Fibroblast of the aortic adventitia (primary cell): ENCODE measurements at regions not wholly inside any gene's neighbourhood (a gene's known extent, or its start where the extent isn't known, plus 50 kb on each side); places are given as distances from the start of the nearest gene placed in this dataset.

Experiments
- DNase-seq: peaks from one replicate; pipeline ENCODE4 v3.0.0-alpha.2; 2010; ENCODE audit warnings: low read depth
- H3K4me3 ChIP-seq: 2 replicates; pipeline ENCODE4 v1.5.1; 2011; ENCODE audit warnings: low read depth, mild to moderate bottlenecking, control low read depth, low read length, moderate library complexity
- TF ChIP-seq, protein P1 (sequence below): IDR thresholded peaks from 2 replicates; pipeline ENCODE4 v1.5.1; 2011; ENCODE audit warnings: mild to moderate bottlenecking, low read length, control low read depth, inconsistent platforms; ENCODE audit not compliant: insufficient read depth

GRCh38 chr2:189372688-189373257 is 68.5 kb upstream of the WDR75 start:
- H3K4me3 ChIP-seq: no peak overlapping the region
- peak; percentile 30 for DNase-seq
- TF ChIP-seq, protein P1, sequence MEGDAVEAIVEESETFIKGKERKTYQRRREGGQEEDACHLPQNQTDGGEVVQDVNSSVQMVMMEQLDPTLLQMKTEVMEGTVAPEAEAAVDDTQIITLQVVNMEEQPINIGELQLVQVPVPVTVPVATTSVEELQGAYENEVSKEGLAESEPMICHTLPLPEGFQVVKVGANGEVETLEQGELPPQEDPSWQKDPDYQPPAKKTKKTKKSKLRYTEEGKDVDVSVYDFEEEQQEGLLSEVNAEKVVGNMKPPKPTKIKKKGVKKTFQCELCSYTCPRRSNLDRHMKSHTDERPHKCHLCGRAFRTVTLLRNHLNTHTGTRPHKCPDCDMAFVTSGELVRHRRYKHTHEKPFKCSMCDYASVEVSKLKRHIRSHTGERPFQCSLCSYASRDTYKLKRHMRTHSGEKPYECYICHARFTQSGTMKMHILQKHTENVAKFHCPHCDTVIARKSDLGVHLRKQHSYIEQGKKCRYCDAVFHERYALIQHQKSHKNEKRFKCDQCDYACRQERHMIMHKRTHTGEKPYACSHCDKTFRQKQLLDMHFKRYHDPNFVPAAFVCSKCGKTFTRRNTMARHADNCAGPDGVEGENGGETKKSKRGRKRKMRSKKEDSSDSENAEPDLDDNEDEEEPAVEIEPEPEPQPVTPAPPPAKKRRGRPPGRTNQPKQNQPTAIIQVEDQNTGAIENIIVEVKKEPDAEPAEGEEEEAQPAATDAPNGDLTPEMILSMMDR: no peak

DNA sequence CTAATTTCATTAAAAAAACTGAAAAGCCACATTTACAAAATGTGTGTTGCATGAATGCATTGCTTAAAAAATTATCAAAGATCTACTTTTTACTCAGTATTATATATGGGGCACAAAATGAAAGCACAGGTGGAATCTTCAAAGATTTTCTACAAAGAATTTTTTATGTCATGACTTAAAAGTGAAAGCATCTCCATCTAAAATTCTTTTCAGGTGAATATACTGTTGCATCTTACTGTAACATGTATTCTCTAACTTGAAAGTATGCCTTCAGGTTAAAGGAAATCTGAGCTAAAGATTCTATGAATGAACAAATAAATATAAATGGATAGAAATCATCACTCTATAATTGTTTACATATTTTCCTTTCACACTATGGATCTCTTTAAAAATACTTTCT is 66.8 kb upstream of the WDR75 start:
- DNase-seq: no peak
- H3K4me3 ChIP-seq: no peak overlapping the region
- TF ChIP-seq, protein P1: no peak

- TF ChIP-seq, protein P1: no peak
- DNase-seq: no peak
- no peak overlapping the region for H3K4me3 ChIP-seq
These were observed 65.4 kb upstream of the WDR75 start for GRCh38 chr2:189375842-189376241.

- TF ChIP-seq, protein P1: no peak
- no peak overlapping the region for H3K4me3 ChIP-seq
- peak; percentile 68 for DNase-seq
These were observed 62.0 kb upstream of the WDR75 start for GRCh38 chr2:189379287-189379630.

DNA sequence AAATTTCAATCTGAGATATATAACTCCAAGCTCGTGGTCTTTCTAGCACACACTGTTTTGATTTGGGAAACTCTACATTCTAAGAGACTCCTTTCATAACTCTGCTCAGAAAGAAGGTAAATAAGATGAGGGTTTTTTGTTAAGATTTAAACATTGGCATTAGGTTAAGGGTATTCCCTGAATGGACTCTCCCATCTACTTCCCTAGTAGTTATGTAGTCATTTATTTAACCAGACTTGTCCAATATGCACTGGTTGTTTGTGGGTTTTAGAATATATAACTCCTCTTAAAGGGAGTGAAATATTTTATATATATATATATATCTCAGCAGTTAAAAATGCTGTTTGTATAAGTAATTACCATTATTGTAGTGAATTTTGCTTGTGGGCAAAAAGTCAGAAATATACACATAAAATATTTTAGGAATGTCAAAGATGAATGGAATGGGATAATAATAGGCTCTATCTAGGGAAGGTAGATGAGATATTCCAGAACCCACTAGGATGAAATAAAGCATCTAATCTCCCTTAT is 61.5 kb upstream of the WDR75 start:
- peak; percentile 59 for DNase-seq
- TF ChIP-seq, protein P1: no peak

GRCh38 chr2:189382668-189383067 is 58.6 kb upstream of the WDR75 start:
- DNase-seq: no peak

More for the DNA sequence above, 61.5 kb upstream of the WDR75 start:
- no peak overlapping the region for H3K4me3 ChIP-seq

GRCh38 chr2:189386741-189387140 is 54.5 kb upstream of the WDR75 start:
- no peak for DNase-seq
- TF ChIP-seq, protein P1: no peak
- H3K4me3 ChIP-seq: no peak overlapping the region

More at GRCh38 chr2:189382668-189383067, 58.6 kb upstream of the WDR75 start:
- H3K4me3 ChIP-seq: no peak overlapping the region
- TF ChIP-seq, protein P1: no peak
